AG08395 (cell line): ENCODE measurements at regions not wholly inside any gene's neighbourhood (a gene's known extent, or its start where the extent isn't known, plus 50 kb on each side); places are given as distances from the start of the nearest gene placed in this dataset.

Source experiments
- DNase-seq: peaks from one replicate; pipeline ENCODE4 v3.0.0; 2012; ENCODE audit warnings: mixed read lengths, low spot score

- DNase-seq = no peak
Measured at GRCh38 chr5:162485666-162486292, 418.2 kb downstream of the GABRG2 start.

- DNase-seq = no peak
Measured at GRCh38 chr5:162487528-162488525, 420.3 kb downstream of the GABRG2 start.

GRCh38 chr5:162496100-162496808 lies 428.7 kb downstream of the GABRG2 start:
- DNase-seq = no peak

- no peak for DNase-seq
Measured at GRCh38 chr5:162497455-162497854, 429.9 kb downstream of the GABRG2 start.

GRCh38 chr5:162502780-162503179 lies 435.2 kb downstream of the GABRG2 start:
- no peak for DNase-seq

GRCh38 chr5:162503796-162504195 lies 436.2 kb downstream of the GABRG2 start:
- DNase-seq = no peak

- no peak for DNase-seq
Measured at GRCh38 chr5:162512935-162513565, 445.5 kb downstream of the GABRG2 start.

GRCh38 chr5:162514116-162514515 lies 446.5 kb downstream of the GABRG2 start:
- no peak for DNase-seq

GRCh38 chr5:162520878-162521277 lies 453.3 kb downstream of the GABRG2 start:
- no peak for DNase-seq

GRCh38 chr5:162529209-162529608 lies 461.6 kb downstream of the GABRG2 start:
- no peak for DNase-seq

- DNase-seq = no peak
Measured at GRCh38 chr5:162529886-162530285, 462.3 kb downstream of the GABRG2 start.

GRCh38 chr5:162543437-162543836 lies 475.9 kb downstream of the GABRG2 start:
- no peak for DNase-seq

- DNase-seq = no peak
Measured at GRCh38 chr5:162544905-162545304, 477.3 kb downstream of the GABRG2 start.

- no peak for DNase-seq
Measured at GRCh38 chr5:162550236-162550635, 482.7 kb downstream of the GABRG2 start.

- no peak for DNase-seq
Measured at GRCh38 chr5:162558120-162558519, 490.5 kb downstream of the GABRG2 start.

GRCh38 chr5:162567644-162568043 lies 500.1 kb downstream of the GABRG2 start:
- DNase-seq = no peak

- DNase-seq = no peak
Measured at GRCh38 chr5:162573758-162574157, 506.2 kb downstream of the GABRG2 start.

- no peak for DNase-seq
Measured at GRCh38 chr5:162591724-162592123, 524.2 kb downstream of the GABRG2 start.

- no peak for DNase-seq
Measured at GRCh38 chr5:162593881-162594280, 526.3 kb downstream of the GABRG2 start.

GRCh38 chr5:162603443-162604070 lies 536.0 kb downstream of the GABRG2 start:
- DNase-seq = no peak

- no peak for DNase-seq
Measured at GRCh38 chr5:162607879-162608278, 540.3 kb downstream of the GABRG2 start.
